ENCODE measurements at regions not wholly inside any gene's neighbourhood (a gene's known extent, or its start where the extent isn't known, plus 50 kb on each side); places are given as distances from the start of the nearest gene placed in this dataset.

DNA sequence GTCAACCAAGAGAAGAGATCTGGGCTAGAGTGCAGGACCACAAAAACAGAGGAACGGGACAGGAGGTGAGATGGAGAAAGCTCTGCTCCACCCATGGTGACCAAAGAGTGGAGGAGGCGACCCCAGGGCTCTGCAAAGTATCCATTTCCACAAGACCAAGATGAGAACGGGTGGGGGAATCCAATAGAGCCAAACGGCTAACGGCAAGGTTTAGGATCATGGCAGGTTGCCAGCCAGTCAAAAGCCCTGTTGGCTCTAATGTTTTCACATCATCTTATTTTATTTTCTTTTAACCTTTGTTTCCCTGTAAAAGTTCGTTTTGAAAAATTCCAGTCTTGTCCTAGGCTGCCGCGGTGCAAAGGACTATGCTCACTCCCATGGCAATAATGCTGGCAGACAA, 52.1 kb upstream of the CHST1 start:
- Histone ChIP-seq H3K4me1 (replicated peaks in 1 of 4; ENCODE audit: control insufficient read depth in 3 of 4, insufficient read depth in 4 of 4, low read length in 3 of 4) (peaks cover 0 to 10% (median 1%) of the 10 kb centered on the region in 4 experiments; a peak in 2 of 7 replicates), H3K56ac (replicated peaks; ENCODE audit: insufficient read length, low read depth, low read length) (no peak overlapping the region), H4K8ac (ENCODE audit: extremely low read depth, insufficient read depth, low read length) (no peak overlapping the region), H2BK120ac (replicated peaks; ENCODE audit: low read depth, low read length) (no peak overlapping the region), H2BK12ac (ENCODE audit: low read depth, low read length) (no peak overlapping the region), H3K27ac (ENCODE audit: low read depth, low read length) (no peak overlapping the region), H2BK15ac (ENCODE audit: low read length) (no peak overlapping the region), H2AFZ (ENCODE audit: low read length) (no peak overlapping the region), H3K9me3 (ENCODE audit: insufficient read depth in 2 of 2, low read depth in 1 of 2, low read length in 1 of 2) (no peaks in the 10 kb centered on the region), H2AK5ac (ENCODE audit: low read depth, low read length) (no peak overlapping the region), H4K91ac (replicated peaks; ENCODE audit: insufficient read length, low read length) (no peak overlapping the region), H3K36me3 (ENCODE audit: control insufficient read depth in 2 of 4, insufficient read depth in 4 of 4, low read length in 3 of 4) (no peaks in the 10 kb centered on the region), H3K4ac (replicated peaks; ENCODE audit: insufficient read length, low read depth, low read length) (no peak overlapping the region), H3K4me2 (ENCODE audit: insufficient read depth in 1 of 2, low read depth in 2 of 2, low read length in 2 of 2) (no peak overlapping the region), H3K79me2 (ENCODE audit: control insufficient read depth in 1 of 2, insufficient read depth in 2 of 2, low read length in 2 of 2) (no peaks in the 10 kb centered on the region), H4K20me1 (replicated peaks in 1 of 2; ENCODE audit: control insufficient read depth in 1 of 2, insufficient read depth in 2 of 2, low read length in 2 of 2) (no peaks in the 10 kb centered on the region), H2BK20ac (ENCODE audit: low read length) (no peak overlapping the region), H4K5ac (ENCODE audit: insufficient read length, low read depth, low read length) (no peak overlapping the region), H3K23ac (ENCODE audit: insufficient read length) (no peak overlapping the region), H3K79me1 (ENCODE audit: low read depth, low read length) (no peaks in the 10 kb centered on the region), H3K18ac (ENCODE audit: extremely low read depth, low read length) (no peak overlapping the region), H2BK5ac (ENCODE audit: low read depth, low read length) (no peak overlapping the region), H3K14ac (ENCODE audit: insufficient read length) (no peak overlapping the region), H3K27me3 (replicated peaks in 1 of 4; ENCODE audit: control insufficient read depth in 3 of 4, extremely low read depth in 1 of 4, insufficient read depth in 3 of 4, low read length in 3 of 4) (peaks cover 0 to 3% (median 0%) of the 10 kb centered on the region in 4 experiments; a peak in 1 of 7 replicates), H3K4me3 (ENCODE audit: extremely low read depth in 1 of 4, insufficient read depth in 2 of 4, low read depth in 3 of 4, low read length in 4 of 4) (no peak overlapping the region), H3K23me2 (ENCODE audit: low read depth, low read length) (no peaks in the 10 kb centered on the region; the same call in 1 of the 2 replicates), H3K9ac (replicated peaks in 1 of 4; ENCODE audit: extremely low read depth in 1 of 4, low read depth in 3 of 4, low read length in 3 of 4) (no peak overlapping the region)
- DNase-seq (ENCODE audit: low read depth in 1 of 2, low spot score in 2 of 2): no peak
- ChIA-PET CTCF (ENCODE audit: partially characterized antibody) (no interaction called here), POLR2A (ENCODE audit: partially characterized antibody) (no interaction called here)
- 94% methylated on average over 8 of the region's 8 CpGs; no CpG with 5 or more reads in 1 of the 2 experiments for WGBS, 2 experiments (ENCODE audit: extremely low coverage in 1 of 2, insufficient coverage in 1 of 2, insufficient read length in 1 of 2, insufficient replicate concordance in 2 of 2, low coverage in 1 of 2, low lambda C conversion rate in 2 of 2, missing lambda C conversion rate in 1 of 2)
- TF ChIP-seq SAP30 (IDR thresholded peaks at IDR 0.05; ENCODE audit: insufficient read depth, insufficient replicate concordance, low read length) (no peak), EP300 (IDR thresholded peaks at IDR 0.05; ENCODE audit: borderline replicate concordance in 1 of 2, low read depth in 2 of 2, low read length in 2 of 2) (no peak)
- FAIRE-seq: no peak
